ENCODE measurements at regions not wholly inside any gene's neighbourhood (a gene's known extent, or its start where the extent isn't known, plus 50 kb on each side); places are given as distances from the start of the nearest gene placed in this dataset.

DNA sequence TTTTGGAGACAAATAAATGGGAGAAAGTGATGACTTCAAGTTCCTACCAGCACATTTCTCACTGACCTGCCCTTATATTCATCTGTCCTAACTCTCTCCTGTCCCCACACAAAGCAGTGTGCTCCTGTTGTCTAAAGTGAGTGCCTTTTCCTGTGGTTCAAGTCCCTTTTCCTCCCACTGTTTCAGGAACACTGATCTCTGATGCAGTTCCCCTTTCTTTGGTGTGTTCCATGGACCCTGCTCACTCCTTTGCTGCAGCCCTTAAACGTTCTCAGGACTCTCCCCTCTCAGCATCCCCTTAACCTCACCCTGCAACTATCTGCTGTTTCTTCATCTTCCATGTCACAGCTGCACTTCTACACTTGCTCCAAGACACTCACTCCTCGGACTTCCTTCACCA lies 195.8 kb upstream of the ETV3 start:
- TF ChIP-seq, protein P1, sequence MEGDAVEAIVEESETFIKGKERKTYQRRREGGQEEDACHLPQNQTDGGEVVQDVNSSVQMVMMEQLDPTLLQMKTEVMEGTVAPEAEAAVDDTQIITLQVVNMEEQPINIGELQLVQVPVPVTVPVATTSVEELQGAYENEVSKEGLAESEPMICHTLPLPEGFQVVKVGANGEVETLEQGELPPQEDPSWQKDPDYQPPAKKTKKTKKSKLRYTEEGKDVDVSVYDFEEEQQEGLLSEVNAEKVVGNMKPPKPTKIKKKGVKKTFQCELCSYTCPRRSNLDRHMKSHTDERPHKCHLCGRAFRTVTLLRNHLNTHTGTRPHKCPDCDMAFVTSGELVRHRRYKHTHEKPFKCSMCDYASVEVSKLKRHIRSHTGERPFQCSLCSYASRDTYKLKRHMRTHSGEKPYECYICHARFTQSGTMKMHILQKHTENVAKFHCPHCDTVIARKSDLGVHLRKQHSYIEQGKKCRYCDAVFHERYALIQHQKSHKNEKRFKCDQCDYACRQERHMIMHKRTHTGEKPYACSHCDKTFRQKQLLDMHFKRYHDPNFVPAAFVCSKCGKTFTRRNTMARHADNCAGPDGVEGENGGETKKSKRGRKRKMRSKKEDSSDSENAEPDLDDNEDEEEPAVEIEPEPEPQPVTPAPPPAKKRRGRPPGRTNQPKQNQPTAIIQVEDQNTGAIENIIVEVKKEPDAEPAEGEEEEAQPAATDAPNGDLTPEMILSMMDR (conservative IDR thresholded peaks at IDR 0.05; ENCODE audit: low read depth in 2 of 2): no peak
- no peak for TF ChIP-seq CREB1 (CRISPR knock-in tag; IDR thresholded peaks at IDR 0.05; ENCODE audit: low read depth)
- no peak for TF ChIP-seq ZNF114 (CRISPR knock-in tag; IDR thresholded peaks at IDR 0.05)
